ENCODE measurements at regions not wholly inside any gene's neighbourhood (a gene's known extent, or its start where the extent isn't known, plus 50 kb on each side); places are given as distances from the start of the nearest gene placed in this dataset.

GRCh38 chr1:224811564-224811963 lies 117.9 kb upstream of the DNAH14 start:
- Histone ChIP-seq H3K4me1 (no peaks in the 10 kb centered on the region), H3K36me3 (no peaks in the 10 kb centered on the region), H3K9me3 (no peaks in the 10 kb centered on the region), H3K27me3 (no peaks in the 10 kb centered on the region), H3K4me3 (no peak overlapping the region), H3K27ac (no peak overlapping the region)
- TF ChIP-seq POLR2A (IDR thresholded peaks at IDR 0.05) = no peak
- no peak for TF ChIP-seq CTCF (IDR thresholded peaks at IDR 0.05)
- WGBS, 2 donors = 65 to 71% methylated on average over 6 to 7 of the region's 7 CpGs
- intact Hi-C loops (cut with DNase I) = no loop called here
- DNase-seq = no peak

GRCh38 chr1:224815647-224816046 lies 113.8 kb upstream of the DNAH14 start:
- no peaks in the 10 kb centered on the region for H3K27me3 ChIP-seq
- H3K9me3 ChIP-seq = no peaks in the 10 kb centered on the region
- no peak for DNase-seq
- TF ChIP-seq CTCF (IDR thresholded peaks at IDR 0.05) (no peak), POLR2A (IDR thresholded peaks at IDR 0.05) (no peak)
- H3K4me3 ChIP-seq = no peak overlapping the region
- no peak overlapping the region for H3K27ac ChIP-seq
- no peaks in the 10 kb centered on the region for H3K4me1 ChIP-seq
- 75 to 76% methylated on average over 2 of the region's 2 CpGs for whole genome bisulfite sequencing, 2 donors
- H3K36me3 ChIP-seq = no peaks in the 10 kb centered on the region
- intact Hi-C loops (cut with DNase I) = no loop called here

- no peaks in the 10 kb centered on the region for H3K36me3 ChIP-seq
- no peaks in the 10 kb centered on the region for H3K27me3 ChIP-seq
- no peak overlapping the region for H3K4me3 ChIP-seq
- no peaks in the 10 kb centered on the region for H3K9me3 ChIP-seq
- no peak overlapping the region for H3K27ac ChIP-seq
- no peaks in the 10 kb centered on the region for H3K4me1 ChIP-seq
- no peak for DNase-seq
- intact Hi-C loops (cut with DNase I) = no loop called here
- no peak for TF ChIP-seq CTCF (IDR thresholded peaks at IDR 0.05)
- no peak for TF ChIP-seq POLR2A (IDR thresholded peaks at IDR 0.05)
Observed at GRCh38 chr1:224816062-224816461, 113.4 kb upstream of the DNAH14 start.

GRCh38 chr1:224817382-224817781 lies 112.1 kb upstream of the DNAH14 start:
- Histone ChIP-seq H3K27me3 (no peaks in the 10 kb centered on the region), H3K4me3 (no peak overlapping the region), H3K9me3 (no peaks in the 10 kb centered on the region), H3K36me3 (no peaks in the 10 kb centered on the region), H3K27ac (no peak overlapping the region), H3K4me1 (no peaks in the 10 kb centered on the region)
- intact Hi-C loops (cut with DNase I) = no loop called here
- TF ChIP-seq CTCF (IDR thresholded peaks at IDR 0.05) = no peak
- TF ChIP-seq POLR2A (IDR thresholded peaks at IDR 0.05) = no peak
- WGBS, 2 donors = 81% methylated on average over 3 of the region's 3 CpGs
- DNase-seq = no peak

- DNase-seq = no peak
- TF ChIP-seq CTCF (IDR thresholded peaks at IDR 0.05) (no peak), POLR2A (IDR thresholded peaks at IDR 0.05) (no peak)
- WGBS, 2 donors = 69 to 86% methylated on average over 3 of the region's 3 CpGs
Observed at GRCh38 chr1:224819861-224820260, 109.6 kb upstream of the DNAH14 start.

More at GRCh38 chr1:224819861-224820260, 109.6 kb upstream of the DNAH14 start:
- no peaks in the 10 kb centered on the region for H3K9me3 ChIP-seq
- no peak overlapping the region for H3K27ac ChIP-seq
- H3K36me3 ChIP-seq = no peaks in the 10 kb centered on the region
- intact Hi-C loops (cut with DNase I) = no loop called here
- no peaks in the 10 kb centered on the region for H3K27me3 ChIP-seq
- H3K4me1 ChIP-seq = no peaks in the 10 kb centered on the region
- no peak overlapping the region for H3K4me3 ChIP-seq
